GM19328 (cell line): ENCODE measurements at regions not wholly inside any gene's neighbourhood (a gene's known extent, or its start where the extent isn't known, plus 50 kb on each side); places are given as distances from the start of the nearest gene placed in this dataset.
"Not testable (repeated sequence)": the region's sequence is repeated elsewhere in the genome, so short reads cannot be mapped to it uniquely, and the experiment has no call there.

Experiments used
- ATAC-seq: cut with Tn5 transposase; IDR thresholded peaks from one replicate; pipeline ENCODE4 v1.9.1; 2021; ENCODE audit warnings: mild to moderate bottlenecking, moderate library complexity; ENCODE audit not compliant: unreplicated experiment

GRCh38 chr12:90515199-90516175 is 439.5 kb downstream of the CCER1 start:
- peak; percentile 96 for ATAC-seq

GRCh38 chr12:90514325-90514724 is 440.7 kb downstream of the CCER1 start:
- ATAC-seq: no peak

DNA sequence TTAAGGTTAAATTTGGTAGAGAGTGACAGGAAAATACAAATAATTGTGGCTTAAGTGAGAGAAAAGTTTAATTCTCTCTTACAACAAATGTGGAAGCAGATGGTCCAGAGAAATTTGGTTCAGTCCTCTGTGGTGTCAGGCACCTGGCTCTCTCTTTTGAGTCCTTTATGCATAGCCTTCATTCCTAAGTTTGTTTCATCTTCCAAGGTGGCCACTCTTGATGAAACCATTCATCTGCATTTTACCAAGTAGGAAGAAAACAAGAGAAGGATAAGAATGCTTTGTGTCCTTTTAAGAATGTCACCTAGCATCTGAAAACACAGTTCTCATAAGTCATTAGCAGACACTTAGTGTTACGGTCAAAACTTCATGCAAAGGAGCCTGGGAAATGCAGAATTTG is 442.5 kb downstream of the CCER1 start:
- no peak for ATAC-seq

DNA sequence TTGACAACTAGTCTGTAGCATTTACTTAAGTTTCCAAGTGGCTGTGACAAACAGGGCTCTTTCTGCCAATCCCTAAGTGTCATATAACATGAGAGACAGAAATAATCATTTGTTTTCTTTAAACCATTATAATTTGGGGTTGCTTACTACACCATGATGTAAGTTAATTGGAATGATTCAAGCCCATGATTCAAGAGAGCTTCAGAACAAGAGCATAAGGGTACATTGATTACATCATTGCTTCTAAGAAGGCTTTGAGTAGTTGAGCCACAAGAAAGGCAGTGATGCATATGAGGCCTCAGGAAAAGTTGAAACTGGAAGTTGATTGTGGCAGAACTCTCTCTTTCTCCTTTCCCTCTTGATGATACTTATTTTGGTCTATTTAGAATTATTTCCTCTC is 444.0 kb downstream of the CCER1 start:
- no peak for ATAC-seq

DNA sequence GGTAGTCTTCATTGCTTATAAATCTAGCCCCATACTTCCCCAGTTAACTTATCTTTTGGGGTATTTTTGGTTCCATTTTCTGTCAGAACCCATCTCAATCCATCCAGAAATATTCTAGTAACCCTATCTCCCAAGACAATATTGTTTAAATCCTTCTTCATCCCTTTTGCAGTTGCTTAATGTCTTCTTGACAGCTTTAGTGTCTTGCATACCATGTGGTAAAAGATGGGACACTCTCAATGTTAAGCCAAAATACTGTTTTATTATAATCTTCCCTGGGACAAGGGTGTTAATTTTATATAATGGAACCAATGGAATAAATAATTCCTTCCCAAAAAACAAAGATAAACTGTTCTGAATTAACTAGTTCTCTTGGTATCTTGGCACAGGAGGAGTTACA is 450.2 kb downstream of the CCER1 start:
- no peak for ATAC-seq

- ATAC-seq: no peak
Observed at GRCh38 chr12:90502070-90502469, 452.9 kb downstream of the CCER1 start.

GRCh38 chr12:90501412-90501811 is 453.6 kb downstream of the CCER1 start:
- ATAC-seq: no peak

DNA sequence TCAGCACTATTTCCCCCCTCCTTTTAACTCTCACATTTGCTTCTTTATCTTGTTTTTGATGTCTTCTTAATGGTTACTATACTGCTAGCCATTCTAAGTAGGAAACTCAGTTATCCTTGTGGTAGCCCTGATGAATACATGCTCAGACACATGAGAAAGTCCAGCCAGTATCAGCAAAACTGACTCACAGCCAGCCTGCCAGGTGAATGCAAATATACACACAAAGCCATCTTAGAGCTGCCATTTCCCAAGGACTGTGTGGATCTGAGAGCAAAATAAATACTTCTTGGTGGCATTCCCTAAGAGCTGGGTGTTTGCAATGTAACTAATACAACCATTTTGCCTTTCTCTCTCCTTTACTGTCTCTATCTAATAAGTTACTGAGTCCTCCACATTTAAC is 455.2 kb downstream of the CCER1 start:
- ATAC-seq: no peak

GRCh38 chr12:90497923-90498545 is 456.9 kb downstream of the CCER1 start:
- no peak for ATAC-seq

GRCh38 chr12:90490355-90490754 is 464.6 kb downstream of the CCER1 start:
- ATAC-seq: no peak

- ATAC-seq: no peak
Observed at GRCh38 chr12:90489141-90489540, 465.8 kb downstream of the CCER1 start.

DNA sequence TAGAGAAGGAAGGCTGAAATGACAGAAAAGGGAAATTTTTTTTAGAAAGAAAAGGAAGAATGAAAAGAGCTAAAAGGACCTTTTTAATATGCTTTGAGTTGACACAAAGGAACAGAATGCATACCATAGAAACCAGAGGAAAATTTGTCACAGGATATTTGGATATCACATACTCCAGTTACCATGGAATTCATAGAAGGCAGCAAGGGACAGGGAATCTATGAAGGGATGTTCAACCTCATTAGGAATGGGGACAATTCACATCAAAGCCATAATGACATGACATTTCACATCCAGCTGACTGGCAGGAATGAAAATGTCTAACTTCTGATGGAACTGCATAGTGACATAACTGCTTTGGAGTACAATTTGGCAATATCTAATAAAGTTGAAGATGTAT is 469.4 kb downstream of the CCER1 start:
- ATAC-seq: no peak

DNA sequence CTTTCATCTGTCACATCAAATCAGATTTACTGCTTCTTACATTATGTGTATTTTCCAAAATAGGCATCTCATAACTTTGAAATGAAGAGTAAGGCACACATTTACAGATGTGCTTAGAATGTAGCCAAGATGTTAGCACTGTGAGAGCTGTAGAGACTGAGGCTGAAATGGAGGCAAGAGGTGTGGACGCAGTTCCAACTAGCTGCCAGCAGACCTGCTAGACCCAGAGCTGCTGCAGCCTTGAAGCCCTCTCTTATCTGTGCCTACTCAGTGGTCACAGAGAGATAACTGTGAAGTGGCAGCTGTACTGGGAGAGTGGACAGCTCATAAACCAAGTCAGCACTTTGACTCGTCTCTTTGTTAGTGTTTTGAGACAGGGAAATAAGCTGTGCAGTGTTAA is 470.9 kb downstream of the CCER1 start:
- no peak for ATAC-seq

- no peak for ATAC-seq
Observed at GRCh38 chr12:90481748-90482147, 473.2 kb downstream of the CCER1 start.

DNA sequence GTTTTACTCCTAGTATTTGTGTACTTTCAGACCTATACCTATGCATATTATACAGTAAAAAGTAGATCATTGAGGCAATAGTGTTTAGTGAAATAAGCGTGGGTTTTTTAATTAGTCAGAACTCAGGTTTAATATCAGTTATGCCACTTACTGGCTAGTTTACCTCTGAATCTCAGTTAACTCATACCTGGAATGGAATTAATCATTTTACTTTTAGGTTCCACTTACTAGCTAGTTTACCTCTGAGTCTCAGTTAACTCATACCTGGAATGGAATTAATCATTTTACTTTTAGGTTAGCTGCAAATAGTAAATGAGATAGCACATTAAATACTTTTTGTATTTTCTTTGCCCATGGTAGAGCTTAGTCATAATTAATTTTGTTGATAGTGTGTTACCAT is 475.7 kb downstream of the CCER1 start:
- ATAC-seq: no peak

DNA sequence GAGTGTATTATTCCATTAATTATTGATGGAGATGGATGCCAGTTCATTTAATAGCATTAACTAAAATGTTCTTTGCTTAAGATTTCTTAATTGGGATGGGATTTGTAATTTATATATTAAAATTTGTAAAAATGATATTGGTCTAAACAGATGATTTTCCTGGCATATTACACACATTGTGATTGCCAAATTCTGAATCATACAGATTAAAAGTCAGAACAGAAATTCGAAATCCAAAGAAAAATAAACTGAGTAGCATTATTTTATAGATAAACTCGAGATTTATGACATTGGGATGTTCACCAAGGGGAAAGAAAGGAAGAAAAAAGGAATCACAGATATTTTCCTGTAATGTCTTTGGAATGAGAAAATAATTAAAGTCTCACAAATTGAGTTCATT is 481.1 kb downstream of the CCER1 start:
- ATAC-seq: no peak

GRCh38 chr12:90460681-90461080 is 494.3 kb downstream of the CCER1 start:
- no peak for ATAC-seq

DNA sequence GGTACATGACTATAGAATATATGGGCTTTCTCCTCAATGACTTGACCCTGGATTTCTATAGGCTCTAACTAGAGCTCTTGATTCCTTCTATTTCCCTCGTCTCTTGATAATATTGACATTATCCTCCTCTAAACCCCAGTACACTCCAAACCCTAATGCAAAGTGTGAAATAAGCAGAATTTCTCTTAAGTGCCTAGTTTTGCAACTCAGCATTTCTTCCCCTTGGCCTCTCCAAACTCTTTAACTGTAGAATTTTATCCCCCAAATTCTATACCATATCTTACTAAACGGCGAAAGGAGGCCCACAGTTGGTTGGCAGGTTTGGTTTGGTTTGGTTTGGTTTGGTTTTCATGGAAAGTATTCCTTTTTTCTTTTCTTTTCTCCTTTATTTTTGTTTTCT is 498.7 kb downstream of the CCER1 start:
- no peak for ATAC-seq

DNA sequence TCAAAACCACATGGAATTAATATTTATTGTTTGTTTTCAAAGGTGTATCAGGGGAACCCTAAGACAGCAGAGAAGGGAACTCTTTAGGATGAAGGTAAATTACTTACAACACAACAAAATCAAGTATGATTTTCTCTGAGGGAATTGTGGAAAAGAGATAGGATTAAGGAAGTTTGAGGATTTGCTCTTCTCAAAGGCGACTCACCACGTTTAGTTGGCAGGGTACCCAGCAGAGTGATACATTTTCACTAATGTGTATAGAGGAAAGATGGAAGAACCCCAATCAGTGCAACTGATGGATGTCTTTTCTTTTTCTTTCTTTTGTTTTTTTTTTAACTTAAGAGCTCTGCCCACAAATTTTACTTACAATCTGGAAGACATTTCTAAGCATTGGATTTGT is 499.2 kb downstream of the CCER1 start:
- no peak for ATAC-seq

DNA sequence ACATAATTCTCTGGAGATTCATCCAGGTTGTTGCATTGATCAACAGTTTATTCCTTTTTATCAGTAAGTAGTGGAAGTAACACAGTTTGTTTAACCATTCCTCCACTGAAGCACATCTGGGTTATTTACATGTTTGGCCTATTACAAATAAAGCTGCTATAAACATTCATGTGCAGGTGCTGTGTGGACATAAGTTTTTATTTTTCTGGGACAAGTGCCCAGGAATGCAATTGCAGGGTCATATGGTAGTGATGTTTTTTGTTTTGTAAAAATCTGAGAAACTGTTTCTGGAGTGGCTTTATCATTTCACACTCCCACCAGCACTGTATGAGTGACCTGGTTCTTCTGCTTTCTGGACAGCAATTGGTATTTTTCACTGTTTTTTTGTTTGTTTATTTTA is 505.4 kb downstream of the CCER1 start:
- no peak for ATAC-seq

GRCh38 chr12:90443466-90443865 is 511.5 kb downstream of the CCER1 start:
- not testable (repeated sequence) for ATAC-seq

DNA sequence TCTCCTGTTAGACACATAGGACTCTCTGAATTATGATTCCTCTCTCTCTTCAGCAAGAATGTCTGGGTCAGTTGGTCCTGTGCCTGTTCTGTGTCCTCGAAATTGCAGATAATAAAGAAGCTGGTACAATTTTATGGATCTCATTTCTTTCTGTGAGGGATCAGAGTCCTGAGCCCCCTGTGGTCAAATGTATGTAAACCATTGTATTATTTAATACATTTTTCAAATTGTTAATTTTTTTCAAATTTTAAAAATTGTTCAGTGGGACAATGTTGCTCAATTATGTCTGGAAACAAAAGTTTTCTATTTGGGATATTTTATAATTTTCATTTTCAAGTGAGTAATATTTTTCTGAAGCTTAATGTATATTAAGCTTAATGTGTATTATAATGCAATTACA is 513.5 kb downstream of the CCER1 start:
- ATAC-seq: no peak
